ENCODE measurements at regions not wholly inside any gene's neighbourhood (a gene's known extent, or its start where the extent isn't known, plus 50 kb on each side); places are given as distances from the start of the nearest gene placed in this dataset.

DNA sequence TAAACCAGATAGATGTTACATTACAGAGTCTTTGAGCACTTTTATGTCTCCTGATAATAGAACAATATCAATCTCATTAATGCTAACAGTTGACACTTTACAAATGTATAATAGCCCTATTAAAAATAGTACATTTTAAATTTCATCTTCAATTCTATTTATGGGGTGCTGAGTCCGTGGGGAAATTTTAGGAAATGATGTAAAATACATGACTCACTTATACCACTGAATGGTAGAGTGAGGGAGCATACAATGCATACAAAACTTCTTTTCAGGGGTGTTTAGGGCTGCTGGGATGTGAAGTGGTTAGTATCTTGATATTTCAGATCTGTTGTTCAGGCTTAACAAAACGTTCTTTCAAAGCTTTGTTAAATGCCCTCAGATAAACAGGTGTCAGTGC, 696.2 kb downstream of the TRAM1L1 start:
- TF ChIP-seq CTCF (IDR thresholded peaks at IDR 0.05), result no peak
- DNase-seq (no peak), ATAC-seq (ENCODE audit: poor library complexity) (no peak)
- H3K27ac Mint-ChIP-seq, result no peak overlapping the region
- Histone ChIP-seq H3K27me3 (ENCODE audit: control insufficient read depth in 1 of 2, insufficient read depth in 2 of 2, low read length in 2 of 2) (no peaks in the 10 kb centered on the region), H3K36me3 (ENCODE audit: insufficient read depth, low read length) (no peaks in the 10 kb centered on the region), H3K4me1 (ENCODE audit: insufficient read depth, low read length) (no peaks in the 10 kb centered on the region), H3K9me3 (ENCODE audit: control insufficient read depth in 1 of 2, insufficient read depth in 1 of 2, low read length in 2 of 2) (no peaks in the 10 kb centered on the region), H3K4me3 (ENCODE audit: low read length) (no peak overlapping the region), H3K27ac (ENCODE audit: low read depth in 1 of 2, low read length in 2 of 2) (no peak overlapping the region)
- H3K4me1 Mint-ChIP-seq (ENCODE audit: low read depth), result no peaks in the 10 kb centered on the region
- no peaks in the 10 kb centered on the region for H3K36me3 Mint-ChIP-seq (ENCODE audit: low read depth)
- intact Hi-C loops (cut with DNase I, micrococcal nuclease), result no loop called here
- CTCF ChIA-PET, result no interaction called here
- POLR2A ChIA-PET, result no interaction called here
- no peak overlapping the region for H3K4me3 Mint-ChIP-seq
- no peaks in the 10 kb centered on the region for H3K9me3 Mint-ChIP-seq
- no peaks in the 10 kb centered on the region for H3K27me3 Mint-ChIP-seq

- H3K4me1 ChIP-seq (ENCODE audit: insufficient read depth, low read length), result no peaks in the 10 kb centered on the region
- POLR2A ChIA-PET, result no interaction called here
- H3K27me3 Mint-ChIP-seq, result no peaks in the 10 kb centered on the region
- H3K4me1 Mint-ChIP-seq (ENCODE audit: low read depth), result no peaks in the 10 kb centered on the region
- intact Hi-C loops (cut with DNase I, micrococcal nuclease), result no loop called here
- H3K9me3 Mint-ChIP-seq, result no peaks in the 10 kb centered on the region
- CTCF ChIA-PET, result no interaction called here
- H3K36me3 ChIP-seq (ENCODE audit: insufficient read depth, low read length), result no peaks in the 10 kb centered on the region
- no peaks in the 10 kb centered on the region for H3K36me3 Mint-ChIP-seq (ENCODE audit: low read depth)
- no peak overlapping the region for H3K27ac ChIP-seq (ENCODE audit: low read depth in 1 of 2, low read length in 2 of 2)
- no peak for TF ChIP-seq CTCF (IDR thresholded peaks at IDR 0.05)
- no peak for ATAC-seq (ENCODE audit: poor library complexity)
- no peak overlapping the region for H3K4me3 ChIP-seq (ENCODE audit: low read length)
- no peak for DNase-seq
- H3K4me3 Mint-ChIP-seq, result no peak overlapping the region
- no peak overlapping the region for H3K27ac Mint-ChIP-seq
- H3K27me3 ChIP-seq (ENCODE audit: control insufficient read depth in 1 of 2, insufficient read depth in 2 of 2, low read length in 2 of 2), result no peaks in the 10 kb centered on the region
- H3K9me3 ChIP-seq (ENCODE audit: control insufficient read depth in 1 of 2, insufficient read depth in 1 of 2, low read length in 2 of 2), result no peaks in the 10 kb centered on the region
These were observed 697.4 kb downstream of the TRAM1L1 start for GRCh38 chr4:116387937-116388474.

DNA sequence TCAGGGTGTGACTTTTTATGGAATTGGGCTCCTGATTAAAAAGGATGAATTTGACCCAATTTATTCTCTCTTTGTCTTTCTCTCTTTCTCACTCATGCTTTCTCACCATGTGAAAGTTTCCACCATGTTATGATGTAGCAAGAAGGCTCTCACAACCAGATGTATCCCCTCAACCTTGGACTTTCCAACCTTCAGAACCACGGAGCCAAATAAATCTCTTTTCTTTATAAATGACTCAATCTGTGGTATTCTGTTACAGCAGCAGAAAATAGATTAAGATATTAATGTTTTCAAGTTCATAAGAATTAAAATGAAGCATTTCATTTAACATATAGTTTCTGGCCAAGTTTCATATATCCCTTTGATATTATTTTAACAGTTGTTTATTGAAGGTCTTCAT, 698.5 kb downstream of the TRAM1L1 start:
- Histone ChIP-seq H3K4me3 (ENCODE audit: low read length) (no peak overlapping the region), H3K9me3 (ENCODE audit: control insufficient read depth in 1 of 2, insufficient read depth in 1 of 2, low read length in 2 of 2) (no peaks in the 10 kb centered on the region), H3K27me3 (ENCODE audit: control insufficient read depth in 1 of 2, insufficient read depth in 2 of 2, low read length in 2 of 2) (no peaks in the 10 kb centered on the region), H3K4me1 (ENCODE audit: insufficient read depth, low read length) (no peaks in the 10 kb centered on the region), H3K27ac (ENCODE audit: low read depth in 1 of 2, low read length in 2 of 2) (no peak overlapping the region), H3K36me3 (ENCODE audit: insufficient read depth, low read length) (no peaks in the 10 kb centered on the region)
- no peak for TF ChIP-seq CTCF (IDR thresholded peaks at IDR 0.05)
- Mint-ChIP-seq H3K27me3 (no peaks in the 10 kb centered on the region), H3K36me3 (ENCODE audit: low read depth) (no peaks in the 10 kb centered on the region), H3K4me3 (no peak overlapping the region), H3K27ac (no peak overlapping the region), H3K9me3 (no peaks in the 10 kb centered on the region), H3K4me1 (ENCODE audit: low read depth) (no peaks in the 10 kb centered on the region)
- no peak for DNase-seq
- POLR2A ChIA-PET, result no interaction called here
- CTCF ChIA-PET, result no interaction called here
- intact Hi-C loops (cut with DNase I, micrococcal nuclease), result no loop called here
- no peak for ATAC-seq (ENCODE audit: poor library complexity)
